Esophagus muscularis mucosa (tissue), 4 donors: ENCODE measurements at regions not wholly inside any gene's neighbourhood (a gene's known extent, or its start where the extent isn't known, plus 50 kb on each side); places are given as distances from the start of the nearest gene placed in this dataset.

ENCODE experiments used
- EP300 ChIP-seq: sonication (generic); formaldehyde crosslinking; IDR thresholded peaks from one replicate; pipeline ENCODE4 v1.6.1; 2017; ENCODE audit warnings: antibody characterized with exemption
- POLR2A ChIP-seq: fragments of 450-650 bp; IDR thresholded peaks from one replicate; pipeline ENCODE4 v1.6.1; 2017; ENCODE audit warnings: antibody characterized with exemption, moderate library complexity, mild to moderate bottlenecking, low read depth
- POLR2AphosphoS5 ChIP-seq, 2 donors: sonication (generic); formaldehyde crosslinking; IDR thresholded peaks; one replicate each; pipeline ENCODE4 v1.6.1; 2017; ENCODE audit warnings: antibody characterized with exemption in 2 of 2
- TF ChIP-seq, protein P1 (sequence below), 3 experiments: fragments of 200-600 bp in 2 of 3; fragments of 450-650 bp in 1 of 3; sonication (generic) in 2 of 3; IDR thresholded peaks; one replicate each; pipeline ENCODE4 v1.5.1; 2017 to 2019; ENCODE audit warnings: antibody characterized with exemption in 3 of 3, mild to moderate bottlenecking in 2 of 3, moderate library complexity in 1 of 3

DNA sequence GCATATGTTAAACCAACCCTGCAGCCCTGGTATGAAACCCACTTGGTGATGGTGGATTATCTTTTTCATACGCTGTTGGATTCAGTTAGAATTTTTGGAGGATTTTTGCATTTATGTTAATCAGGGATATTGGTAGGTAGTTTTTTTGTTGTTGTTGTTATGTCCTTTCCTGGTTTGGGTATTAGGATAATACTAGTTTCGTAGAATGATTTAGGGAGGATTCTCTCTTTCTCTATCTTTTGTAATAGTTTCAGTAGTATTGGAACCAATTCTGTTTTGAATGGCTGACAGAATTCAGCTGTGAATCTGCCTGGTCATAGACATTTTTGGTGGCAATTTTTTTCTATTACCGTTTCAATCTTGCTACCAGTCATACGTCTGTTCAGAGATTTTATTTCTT lies 305.4 kb downstream of the IDS start:
- TF ChIP-seq, protein P1, sequence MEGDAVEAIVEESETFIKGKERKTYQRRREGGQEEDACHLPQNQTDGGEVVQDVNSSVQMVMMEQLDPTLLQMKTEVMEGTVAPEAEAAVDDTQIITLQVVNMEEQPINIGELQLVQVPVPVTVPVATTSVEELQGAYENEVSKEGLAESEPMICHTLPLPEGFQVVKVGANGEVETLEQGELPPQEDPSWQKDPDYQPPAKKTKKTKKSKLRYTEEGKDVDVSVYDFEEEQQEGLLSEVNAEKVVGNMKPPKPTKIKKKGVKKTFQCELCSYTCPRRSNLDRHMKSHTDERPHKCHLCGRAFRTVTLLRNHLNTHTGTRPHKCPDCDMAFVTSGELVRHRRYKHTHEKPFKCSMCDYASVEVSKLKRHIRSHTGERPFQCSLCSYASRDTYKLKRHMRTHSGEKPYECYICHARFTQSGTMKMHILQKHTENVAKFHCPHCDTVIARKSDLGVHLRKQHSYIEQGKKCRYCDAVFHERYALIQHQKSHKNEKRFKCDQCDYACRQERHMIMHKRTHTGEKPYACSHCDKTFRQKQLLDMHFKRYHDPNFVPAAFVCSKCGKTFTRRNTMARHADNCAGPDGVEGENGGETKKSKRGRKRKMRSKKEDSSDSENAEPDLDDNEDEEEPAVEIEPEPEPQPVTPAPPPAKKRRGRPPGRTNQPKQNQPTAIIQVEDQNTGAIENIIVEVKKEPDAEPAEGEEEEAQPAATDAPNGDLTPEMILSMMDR (IDR thresholded peaks at IDR 0.05): no peak
- TF ChIP-seq POLR2AphosphoS5 (IDR thresholded peaks at IDR 0.05) (no peak), POLR2A (no peak), EP300 (no peak)
